Fibroblast of villous mesenchyme (primary cell): ENCODE measurements at regions not wholly inside any gene's neighbourhood (a gene's known extent, or its start where the extent isn't known, plus 50 kb on each side); places are given as distances from the start of the nearest gene placed in this dataset.
A peak's percentile ranks its signal among the peaks of the same experiment; 100 is the strongest.

Experiments used
- DNase-seq: peaks from one replicate; pipeline ENCODE4 v3.0.0-alpha.2; 2010; ENCODE audit warnings: low read depth
- H3K4me3 ChIP-seq: 2 replicates; pipeline ENCODE4 v1.5.1; 2011; ENCODE audit warnings: low read depth, mild to moderate bottlenecking, low read length
- TF ChIP-seq, protein P1 (sequence below): IDR thresholded peaks from 2 replicates; pipeline ENCODE4 v1.5.1; 2012; ENCODE audit warnings: low read depth, mild to moderate bottlenecking, low read length; ENCODE audit not compliant: insufficient read depth

DNA sequence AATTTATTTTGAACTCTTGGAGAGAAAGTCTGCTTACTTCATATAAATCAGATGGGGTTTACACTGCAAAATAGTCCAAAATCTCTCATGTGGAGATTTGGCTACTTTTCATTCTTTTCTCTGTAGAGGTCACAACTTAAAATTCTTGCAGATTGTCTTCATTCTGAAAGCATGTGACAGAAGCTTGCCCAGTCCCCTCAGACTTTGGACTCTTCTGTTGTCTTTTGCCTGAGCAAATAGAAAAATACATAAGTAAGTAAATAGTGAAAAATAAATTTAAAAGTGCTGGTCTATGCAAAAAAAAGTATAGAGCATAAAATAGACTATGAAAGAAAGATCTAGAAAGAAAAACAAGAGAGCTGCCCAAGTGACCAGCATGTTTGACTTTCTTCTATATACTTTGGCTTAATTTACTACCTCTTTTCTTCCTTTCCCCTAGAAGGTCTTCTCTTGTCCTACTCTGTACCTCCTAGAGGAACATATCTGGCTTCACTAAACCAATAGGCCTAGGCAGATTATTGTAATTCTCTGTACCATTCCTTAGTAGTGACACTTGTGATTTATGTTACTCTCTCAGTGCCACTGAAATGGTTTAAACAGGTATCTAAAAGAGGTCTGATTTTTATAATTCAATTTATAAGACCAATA lies 260.9 kb downstream of the TENT5A start:
- TF ChIP-seq, protein P1, sequence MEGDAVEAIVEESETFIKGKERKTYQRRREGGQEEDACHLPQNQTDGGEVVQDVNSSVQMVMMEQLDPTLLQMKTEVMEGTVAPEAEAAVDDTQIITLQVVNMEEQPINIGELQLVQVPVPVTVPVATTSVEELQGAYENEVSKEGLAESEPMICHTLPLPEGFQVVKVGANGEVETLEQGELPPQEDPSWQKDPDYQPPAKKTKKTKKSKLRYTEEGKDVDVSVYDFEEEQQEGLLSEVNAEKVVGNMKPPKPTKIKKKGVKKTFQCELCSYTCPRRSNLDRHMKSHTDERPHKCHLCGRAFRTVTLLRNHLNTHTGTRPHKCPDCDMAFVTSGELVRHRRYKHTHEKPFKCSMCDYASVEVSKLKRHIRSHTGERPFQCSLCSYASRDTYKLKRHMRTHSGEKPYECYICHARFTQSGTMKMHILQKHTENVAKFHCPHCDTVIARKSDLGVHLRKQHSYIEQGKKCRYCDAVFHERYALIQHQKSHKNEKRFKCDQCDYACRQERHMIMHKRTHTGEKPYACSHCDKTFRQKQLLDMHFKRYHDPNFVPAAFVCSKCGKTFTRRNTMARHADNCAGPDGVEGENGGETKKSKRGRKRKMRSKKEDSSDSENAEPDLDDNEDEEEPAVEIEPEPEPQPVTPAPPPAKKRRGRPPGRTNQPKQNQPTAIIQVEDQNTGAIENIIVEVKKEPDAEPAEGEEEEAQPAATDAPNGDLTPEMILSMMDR = no peak

DNA sequence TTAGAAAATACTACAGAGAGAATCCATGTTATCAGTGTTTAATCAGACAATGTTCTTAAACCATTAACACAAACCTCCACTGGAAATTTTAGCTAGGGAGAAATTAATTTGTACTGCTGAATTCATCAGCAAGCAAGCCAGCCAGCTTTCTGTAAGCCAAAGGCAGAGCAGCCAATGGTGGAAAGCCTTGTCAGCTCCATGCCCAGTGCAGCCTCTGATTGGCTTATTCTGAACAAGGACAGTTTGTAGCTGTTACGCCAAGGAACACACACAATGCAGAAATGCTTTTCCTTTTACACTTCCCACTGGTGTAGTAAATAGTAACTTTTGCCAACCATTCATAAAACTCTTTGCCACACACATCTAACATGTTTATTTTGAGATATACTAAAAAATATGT lies 265.0 kb downstream of the TENT5A start:
- TF ChIP-seq, protein P1 = no peak
- peak; percentile 67 for DNase-seq
- H3K4me3 ChIP-seq = no peak overlapping the region

More for the DNA sequence above, 260.9 kb downstream of the TENT5A start:
- DNase-seq = no peak
- H3K4me3 ChIP-seq = no peak overlapping the region

DNA sequence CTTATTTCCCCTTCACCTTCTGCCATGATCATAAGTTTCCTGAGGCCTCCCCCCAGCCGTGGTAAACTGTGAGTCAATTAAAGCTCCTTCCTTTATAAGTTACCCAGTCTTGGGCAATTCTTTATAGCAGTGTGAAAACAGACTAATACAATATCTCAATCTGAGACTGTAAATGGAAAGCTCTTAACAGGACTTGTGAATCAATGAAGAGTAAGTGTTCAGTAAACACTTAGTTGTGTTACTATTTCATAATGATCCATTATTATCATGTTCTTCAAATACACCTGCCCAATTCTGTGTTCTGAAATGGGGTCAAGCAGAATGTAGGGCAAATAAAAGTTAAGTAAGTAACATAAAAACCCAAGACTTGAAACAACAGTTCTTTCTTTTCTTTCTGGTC lies 266.2 kb downstream of the TENT5A start:
- no peak overlapping the region for H3K4me3 ChIP-seq
- TF ChIP-seq, protein P1 = no peak
- no peak for DNase-seq

DNA sequence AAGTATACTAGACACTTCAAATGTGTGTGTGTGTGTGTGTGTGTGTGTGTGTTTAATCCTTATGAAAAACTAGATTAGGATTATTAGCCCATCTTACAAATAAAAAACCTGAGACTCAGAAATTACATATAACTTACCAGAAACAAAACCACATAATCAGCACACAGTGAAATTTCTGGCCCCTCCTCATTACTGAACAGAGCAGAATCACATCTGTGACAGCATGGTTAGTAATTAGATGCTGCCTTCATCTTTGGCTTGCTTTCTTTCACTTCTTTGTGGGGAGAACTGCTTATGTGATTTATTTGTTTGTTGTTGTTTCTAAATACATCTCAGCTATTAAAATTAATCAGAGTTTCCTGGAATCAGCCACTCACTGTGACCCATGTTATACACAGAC lies 267.1 kb downstream of the TENT5A start:
- no peak overlapping the region for H3K4me3 ChIP-seq
- DNase-seq = no peak
- TF ChIP-seq, protein P1 = no peak

DNA sequence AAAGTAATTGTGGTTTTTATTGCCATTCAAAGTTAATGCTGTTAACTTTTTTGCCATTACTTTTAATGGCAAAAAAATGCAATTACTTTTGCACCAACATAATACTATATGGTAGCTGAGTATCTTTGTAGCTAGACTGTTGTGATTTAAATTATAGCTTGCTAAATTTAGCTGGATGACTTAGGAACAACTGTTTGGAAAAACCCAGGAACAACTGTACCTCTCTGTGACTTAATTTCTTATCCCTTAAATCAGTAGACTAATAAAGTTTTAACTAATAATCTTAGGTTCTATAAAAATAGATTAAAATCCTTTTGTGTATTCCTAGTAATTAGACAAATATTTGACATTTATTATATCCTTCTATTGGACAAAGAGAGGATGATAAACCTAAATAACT lies 268.2 kb downstream of the TENT5A start:
- TF ChIP-seq, protein P1 = no peak
- H3K4me3 ChIP-seq = no peak overlapping the region
- no peak for DNase-seq

DNA sequence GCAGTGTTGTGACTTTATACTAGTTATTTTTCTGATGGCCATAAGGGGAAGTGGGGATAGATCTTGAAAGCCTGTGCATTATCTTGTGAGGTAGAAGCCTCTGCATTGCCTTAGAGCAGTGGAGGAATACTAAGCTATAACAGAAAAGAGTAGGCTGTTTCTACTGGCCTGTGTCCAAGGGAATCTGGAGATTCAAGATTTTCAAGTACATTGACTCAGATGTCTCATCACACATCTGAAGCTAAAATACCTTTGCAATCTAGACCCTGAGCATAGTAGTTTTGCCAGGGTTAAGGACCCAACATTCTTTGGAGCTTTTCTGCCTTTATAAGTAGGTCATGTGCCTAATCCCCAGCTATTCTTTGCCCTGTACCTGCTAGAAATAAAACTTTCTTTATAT lies 272.3 kb downstream of the TENT5A start:
- TF ChIP-seq, protein P1 = no peak
- no peak overlapping the region for H3K4me3 ChIP-seq
- no peak for DNase-seq

DNA sequence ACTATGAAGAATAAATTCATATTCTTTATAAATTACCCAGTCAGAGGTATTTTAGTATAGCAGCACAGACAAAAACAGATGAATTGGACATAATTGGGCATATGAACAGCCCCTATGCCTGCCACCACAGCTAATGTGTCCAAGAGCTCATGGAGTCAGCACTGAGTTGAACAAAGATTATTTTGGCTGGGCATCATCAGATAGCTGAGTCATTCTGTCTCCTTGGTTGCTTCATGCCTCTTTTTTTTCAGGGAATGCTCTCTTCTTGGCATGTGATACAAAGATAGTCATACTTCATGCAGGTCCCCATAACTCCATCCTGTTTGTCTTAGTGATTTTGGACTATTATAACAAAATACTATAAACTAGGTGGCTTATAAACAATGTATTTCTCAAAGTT lies 275.6 kb downstream of the TENT5A start:
- no peak overlapping the region for H3K4me3 ChIP-seq
- DNase-seq = peak; percentile 31
- TF ChIP-seq, protein P1 = no peak
